Nephron progenitor cell (in vitro differentiated cells): ENCODE measurements at regions not wholly inside any gene's neighbourhood (a gene's known extent, or its start where the extent isn't known, plus 50 kb on each side); places are given as distances from the start of the nearest gene placed in this dataset.

Experiments
- DNase-seq: peaks from one replicate; pipeline ENCODE4 v3.0.0; 2021
- H3K27ac Mint-ChIP-seq: 2 replicates; pipeline ENCODE4 v1.8.0; 2021; ENCODE audit warnings: mild to moderate bottlenecking, moderate library complexity, mixed read lengths
- H3K27me3 Mint-ChIP-seq: 2 replicates; pipeline ENCODE4 v1.8.0; 2021; ENCODE audit warnings: mild to moderate bottlenecking, low read depth, mixed read lengths; ENCODE audit not compliant: poor library complexity
- H3K36me3 Mint-ChIP-seq: 2 replicates; pipeline ENCODE4 v1.8.0; 2021; ENCODE audit warnings: low read depth, mixed read lengths
- H3K4me1 Mint-ChIP-seq: 2 replicates; pipeline ENCODE4 v1.8.0; 2021; ENCODE audit warnings: mixed read lengths
- H3K4me3 Mint-ChIP-seq: 2 replicates; pipeline ENCODE4 v1.8.0; 2021; ENCODE audit warnings: mild to moderate bottlenecking, moderate library complexity, mixed read lengths
- H3K9me3 Mint-ChIP-seq: 2 replicates; pipeline ENCODE4 v1.8.0; 2021; ENCODE audit warnings: mild to moderate bottlenecking, moderate library complexity, mixed read lengths
- CTCF ChIP-seq: fragments of 200-600 bp; sonication (generic); IDR thresholded peaks from 2 replicates; pipeline ENCODE4 v1.5.0; 2021; ENCODE audit warnings: antibody characterized with exemption

GRCh38 chr4:127533028-127533700 lies 99.6 kb upstream of the INTU start:
- Mint-ChIP-seq H3K4me3 (no peak overlapping the region), H3K27me3 (no peaks in the 10 kb centered on the region), H3K36me3 (no peaks in the 10 kb centered on the region), H3K9me3 (no peaks in the 10 kb centered on the region), H3K4me1 (no peaks in the 10 kb centered on the region), H3K27ac (no peak overlapping the region)
- no peak for DNase-seq
- TF ChIP-seq CTCF = no peak

- no peak for TF ChIP-seq CTCF
- no peak overlapping the region for H3K4me3 Mint-ChIP-seq
- no peak overlapping the region for H3K27ac Mint-ChIP-seq
- DNase-seq = no peak
- H3K36me3 Mint-ChIP-seq = no peaks in the 10 kb centered on the region
- no peaks in the 10 kb centered on the region for H3K4me1 Mint-ChIP-seq
- no peaks in the 10 kb centered on the region for H3K9me3 Mint-ChIP-seq
- no peaks in the 10 kb centered on the region for H3K27me3 Mint-ChIP-seq
Observed at GRCh38 chr4:127534041-127534825, 98.5 kb upstream of the INTU start.

GRCh38 chr4:127538016-127538415 lies 94.7 kb upstream of the INTU start:
- Mint-ChIP-seq H3K36me3 (no peaks in the 10 kb centered on the region), H3K4me3 (no peak overlapping the region), H3K27me3 (no peaks in the 10 kb centered on the region), H3K9me3 (no peaks in the 10 kb centered on the region), H3K27ac (no peak overlapping the region), H3K4me1 (peaks cover 5% of the 10 kb centered on the region)
- DNase-seq = no peak
- TF ChIP-seq CTCF = no peak

- Mint-ChIP-seq H3K27ac (no peak overlapping the region), H3K4me3 (no peak overlapping the region), H3K9me3 (peaks cover 12% of the 10 kb centered on the region), H3K27me3 (no peaks in the 10 kb centered on the region), H3K4me1 (peaks cover 5% of the 10 kb centered on the region), H3K36me3 (no peaks in the 10 kb centered on the region)
- no peak for TF ChIP-seq CTCF
- DNase-seq = no peak
Observed at GRCh38 chr4:127540497-127541025, 92.2 kb upstream of the INTU start.

GRCh38 chr4:127545271-127545670 lies 87.5 kb upstream of the INTU start:
- no peak for DNase-seq
- Mint-ChIP-seq H3K4me3 (no peak overlapping the region), H3K36me3 (no peaks in the 10 kb centered on the region), H3K27ac (no peak overlapping the region), H3K27me3 (no peaks in the 10 kb centered on the region), H3K4me1 (peaks cover 5% of the 10 kb centered on the region), H3K9me3 (peaks cover 12% of the 10 kb centered on the region)
- TF ChIP-seq CTCF = no peak
